Body of pancreas (tissue), 4 donors: ENCODE measurements at regions not wholly inside any gene's neighbourhood (a gene's known extent, or its start where the extent isn't known, plus 50 kb on each side); places are given as distances from the start of the nearest gene placed in this dataset.

Experiments used
- POLR2A ChIP-seq, 3 donors: fragments of 450-650 bp; IDR thresholded peaks; one replicate each; pipeline ENCODE4 v1.6.1; 2016; ENCODE audit warnings: antibody characterized with exemption in 3 of 3, mild to moderate bottlenecking in 2 of 3
- TF ChIP-seq, protein P1 (sequence below), 7 experiments: fragments of 450-650 bp in 4 of 7; fragments of 200-600 bp in 3 of 7; sonication (generic) in 3 of 7; IDR thresholded peaks; one replicate each; pipeline ENCODE4 v1.5.1; 2016 to 2019; ENCODE audit warnings: antibody characterized with exemption in 7 of 7

DNA sequence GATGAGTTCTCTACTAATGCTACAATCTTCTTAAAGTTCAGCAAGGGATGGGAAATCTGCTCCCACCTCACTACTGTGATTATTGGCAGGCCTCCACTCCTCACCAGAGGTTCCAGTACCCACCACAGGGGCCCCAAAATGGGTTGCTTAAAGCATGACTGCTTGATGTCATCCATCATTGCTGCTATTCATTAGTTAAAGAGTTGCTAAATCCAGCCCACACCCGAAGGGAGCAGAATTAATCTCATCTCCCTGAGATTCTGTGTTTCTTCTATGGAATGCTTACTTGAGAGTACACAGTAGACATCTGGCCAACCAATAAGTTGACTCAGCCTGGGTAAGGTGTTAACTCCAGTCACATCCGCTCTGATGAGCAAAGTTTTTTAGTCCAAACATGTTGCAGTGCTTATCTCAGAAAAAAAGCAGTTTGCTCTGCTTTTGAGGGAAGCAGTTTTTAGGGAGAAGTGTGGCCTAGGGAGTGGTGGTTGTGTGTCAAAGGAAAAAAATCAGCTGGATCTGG is 690.2 kb upstream of the POU3F3 start:
- TF ChIP-seq, protein P1, sequence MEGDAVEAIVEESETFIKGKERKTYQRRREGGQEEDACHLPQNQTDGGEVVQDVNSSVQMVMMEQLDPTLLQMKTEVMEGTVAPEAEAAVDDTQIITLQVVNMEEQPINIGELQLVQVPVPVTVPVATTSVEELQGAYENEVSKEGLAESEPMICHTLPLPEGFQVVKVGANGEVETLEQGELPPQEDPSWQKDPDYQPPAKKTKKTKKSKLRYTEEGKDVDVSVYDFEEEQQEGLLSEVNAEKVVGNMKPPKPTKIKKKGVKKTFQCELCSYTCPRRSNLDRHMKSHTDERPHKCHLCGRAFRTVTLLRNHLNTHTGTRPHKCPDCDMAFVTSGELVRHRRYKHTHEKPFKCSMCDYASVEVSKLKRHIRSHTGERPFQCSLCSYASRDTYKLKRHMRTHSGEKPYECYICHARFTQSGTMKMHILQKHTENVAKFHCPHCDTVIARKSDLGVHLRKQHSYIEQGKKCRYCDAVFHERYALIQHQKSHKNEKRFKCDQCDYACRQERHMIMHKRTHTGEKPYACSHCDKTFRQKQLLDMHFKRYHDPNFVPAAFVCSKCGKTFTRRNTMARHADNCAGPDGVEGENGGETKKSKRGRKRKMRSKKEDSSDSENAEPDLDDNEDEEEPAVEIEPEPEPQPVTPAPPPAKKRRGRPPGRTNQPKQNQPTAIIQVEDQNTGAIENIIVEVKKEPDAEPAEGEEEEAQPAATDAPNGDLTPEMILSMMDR (IDR thresholded peaks at IDR 0.05): no peak
- no peak for TF ChIP-seq POLR2A (IDR thresholded peaks at IDR 0.05)
